PC-9 (cell line): ENCODE measurements at regions not wholly inside any gene's neighbourhood (a gene's known extent, or its start where the extent isn't known, plus 50 kb on each side); places are given as distances from the start of the nearest gene placed in this dataset.

Source experiments
- BruUV-seq: library from RNA; stranded (reverse); fragments of 400-500 nt; replicated peaks from 2 replicates; lab custom pipeline; 2021; lab: Mats Ljungman, UMichigan
- CTCF ChIA-PET: fragments of 300-600 bp; sonication (Branson Sonifier 250); formaldehyde crosslinking; loops from one replicate; lab custom pipeline; 2022; ENCODE audit warnings: antibody characterized with exemption; lab: Charles Lee
- POLR2A ChIA-PET: fragments of 300-600 bp; sonication (Branson Sonifier 250); formaldehyde crosslinking; loops from one replicate; lab custom pipeline; 2022; ENCODE audit warnings: antibody characterized with exemption; ENCODE audit not compliant: unreplicated experiment; lab: Charles Lee
- DNase-seq, 2 experiments: peaks; one replicate each; pipeline versions ENCODE4 v3.0.0 to v3.0.0-alpha.2; 2015 to 2022; ENCODE audit warnings: mixed read lengths in 1 of 2
- H2AFZ ChIP-seq: fragments of 200-600 bp; sonication (generic); 2 replicates; pipeline ENCODE4 v1.8.1; 2017; ENCODE audit warnings: antibody characterized with exemption
- H3F3A ChIP-seq: fragments of 200-600 bp; sonication (generic); 2 replicates; pipeline ENCODE4 v1.8.1; 2017; ENCODE audit warnings: antibody characterized with exemption, mild to moderate bottlenecking, low read depth; ENCODE audit not compliant: insufficient read depth
- H3K27ac ChIP-seq: fragments of 200-600 bp; sonication (generic); 2 replicates; pipeline ENCODE4 v1.6.1; 2016; ENCODE audit warnings: mixed run types
- H3K27me3 ChIP-seq: fragments of 200-600 bp; sonication (generic); 2 replicates; pipeline ENCODE4 v1.6.1; 2016; ENCODE audit warnings: low read depth, mixed run types; ENCODE audit not compliant: insufficient read depth
- H3K36me3 ChIP-seq: fragments of 200-600 bp; sonication (generic); 2 replicates; pipeline ENCODE4 v1.6.1; 2016; ENCODE audit warnings: low read depth, mixed run types
- H3K4me1 ChIP-seq: fragments of 200-600 bp; sonication (generic); replicated peaks from 2 replicates; pipeline ENCODE4 v1.6.1; 2016; ENCODE audit warnings: mixed run types; ENCODE audit not compliant: insufficient read depth
- H3K4me2 ChIP-seq: fragments of 200-600 bp; sonication (generic); 2 replicates; pipeline ENCODE4 v1.6.1; 2017; ENCODE audit warnings: mixed run types
- H3K4me3 ChIP-seq: fragments of 200-600 bp; sonication (generic); 2 replicates; pipeline ENCODE4 v1.6.1; 2016; ENCODE audit warnings: mixed run types
- H3K79me2 ChIP-seq: fragments of 200-600 bp; sonication (generic); 2 replicates; pipeline ENCODE4 v1.6.1; 2017; ENCODE audit warnings: low read depth, mixed run types
- H3K9me2 ChIP-seq: fragments of 200-600 bp; sonication (generic); 2 replicates; pipeline ENCODE4 v1.8.1; 2017; ENCODE audit warnings: mild to moderate bottlenecking; ENCODE audit not compliant: insufficient read depth
- H3K9me3 ChIP-seq: fragments of 200-600 bp; sonication (generic); 2 replicates; pipeline ENCODE4 v1.8.1; 2016; ENCODE audit warnings: low read depth; ENCODE audit not compliant: insufficient read depth
- H4K20me1 ChIP-seq: fragments of 200-600 bp; sonication (generic); 2 replicates; pipeline ENCODE4 v1.8.1; 2017; ENCODE audit not compliant: insufficient read depth
- EZH2 ChIP-seq: fragments of 200-600 bp; sonication (generic); IDR thresholded peaks from 2 replicates; pipeline ENCODE4 v1.8.0; 2017; ENCODE audit warnings: antibody characterized with exemption, low read depth
- intact Hi-C: fragments of 100-400 bp; cut with micrococcal nuclease; formaldehyde crosslinking; loops from one replicate; pipeline ENCODE4 v1.10.0; 2022; ENCODE audit not compliant: unreplicated experiment
- TF ChIP-seq, protein P1 (sequence below): fragments of 200-600 bp; sonication (generic); conservative IDR thresholded peaks from 2 replicates; pipeline ENCODE4 v1.6.1; 2017; ENCODE audit warnings: mixed run types, antibody characterized with exemption, mild to moderate bottlenecking, moderate library complexity

DNA sequence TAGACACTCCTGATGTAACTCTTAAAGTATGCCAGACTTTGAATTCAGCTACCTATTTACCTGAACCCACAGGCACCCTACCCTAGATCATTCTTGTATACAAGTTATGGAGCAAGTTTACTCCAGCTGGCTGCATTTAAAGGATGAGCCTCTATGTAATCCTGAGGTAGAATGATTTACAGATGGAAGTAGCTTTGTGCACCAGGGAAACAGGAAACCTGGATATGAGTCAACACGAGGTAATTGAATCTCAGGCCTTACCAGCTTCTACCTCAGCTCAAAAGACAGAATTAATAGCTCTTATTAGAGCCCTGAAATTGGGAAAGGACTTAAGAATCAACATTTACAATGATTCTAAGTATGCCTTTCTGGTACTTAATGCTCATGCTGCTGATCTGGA lies 119.8 kb downstream of the AGTR2 start:
- DNase-seq = no peak
- no peaks in the 10 kb centered on the region for H3K9me2 ChIP-seq
- no peak overlapping the region for H3K27ac ChIP-seq
- no peak overlapping the region for H3K4me2 ChIP-seq
- no peaks in the 10 kb centered on the region for H3K9me3 ChIP-seq
- CTCF ChIA-PET = no interaction called here
- intact Hi-C loops = no loop called here
- H3K36me3 ChIP-seq = no peaks in the 10 kb centered on the region
- no peak for TF ChIP-seq EZH2
- TF ChIP-seq, protein P1, sequence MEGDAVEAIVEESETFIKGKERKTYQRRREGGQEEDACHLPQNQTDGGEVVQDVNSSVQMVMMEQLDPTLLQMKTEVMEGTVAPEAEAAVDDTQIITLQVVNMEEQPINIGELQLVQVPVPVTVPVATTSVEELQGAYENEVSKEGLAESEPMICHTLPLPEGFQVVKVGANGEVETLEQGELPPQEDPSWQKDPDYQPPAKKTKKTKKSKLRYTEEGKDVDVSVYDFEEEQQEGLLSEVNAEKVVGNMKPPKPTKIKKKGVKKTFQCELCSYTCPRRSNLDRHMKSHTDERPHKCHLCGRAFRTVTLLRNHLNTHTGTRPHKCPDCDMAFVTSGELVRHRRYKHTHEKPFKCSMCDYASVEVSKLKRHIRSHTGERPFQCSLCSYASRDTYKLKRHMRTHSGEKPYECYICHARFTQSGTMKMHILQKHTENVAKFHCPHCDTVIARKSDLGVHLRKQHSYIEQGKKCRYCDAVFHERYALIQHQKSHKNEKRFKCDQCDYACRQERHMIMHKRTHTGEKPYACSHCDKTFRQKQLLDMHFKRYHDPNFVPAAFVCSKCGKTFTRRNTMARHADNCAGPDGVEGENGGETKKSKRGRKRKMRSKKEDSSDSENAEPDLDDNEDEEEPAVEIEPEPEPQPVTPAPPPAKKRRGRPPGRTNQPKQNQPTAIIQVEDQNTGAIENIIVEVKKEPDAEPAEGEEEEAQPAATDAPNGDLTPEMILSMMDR = no peak
- no peaks in the 10 kb centered on the region for H3K27me3 ChIP-seq
- no peaks in the 10 kb centered on the region for H3K79me2 ChIP-seq
- no peak overlapping the region for H3K4me3 ChIP-seq
- H3K4me1 ChIP-seq = peaks cover 11% of the 10 kb centered on the region
- POLR2A ChIA-PET = no interaction called here
- no TSS peak for BruUV-seq
- peaks cover under 1% of the 10 kb centered on the region; the same call in 1 of the 2 replicates for H3F3A ChIP-seq
- H4K20me1 ChIP-seq = no peaks in the 10 kb centered on the region
- H2AFZ ChIP-seq = no peak overlapping the region

GRCh38 chrX:116292183-116292582 lies 121.6 kb downstream of the AGTR2 start:
- ChIA-PET POLR2A (no interaction called here), CTCF (no interaction called here)
- no peak for DNase-seq

GRCh38 chrX:116298956-116299355 lies 128.4 kb downstream of the AGTR2 start:
- H3K36me3 ChIP-seq = no peaks in the 10 kb centered on the region
- no peak for DNase-seq
- no peaks in the 10 kb centered on the region for H3K9me3 ChIP-seq
- no peak for TF ChIP-seq EZH2
- TF ChIP-seq, protein P1 = no peak
- intact Hi-C loops = no loop called here
- no peak overlapping the region for H2AFZ ChIP-seq
- no peaks in the 10 kb centered on the region for H3K79me2 ChIP-seq
- no peaks in the 10 kb centered on the region for H3K4me1 ChIP-seq
- ChIA-PET POLR2A (interaction anchor here (0.7 kb wide), 1 partner anchor 12 kb away, joined by 6 read pairs; no protein-coding TSS in a partner anchor), CTCF (no interaction called here)
- H4K20me1 ChIP-seq = no peaks in the 10 kb centered on the region
- H3K27me3 ChIP-seq = no peaks in the 10 kb centered on the region
- H3K27ac ChIP-seq = no peak overlapping the region
- no peak overlapping the region for H3K4me2 ChIP-seq
- no TSS peak for BruUV-seq
- no peak overlapping the region for H3K4me3 ChIP-seq
- H3K9me2 ChIP-seq = 0 out of 2 replicates have a peak, but pooled peaks cover 5% of the 10 kb centered on the region
- H3F3A ChIP-seq = no peaks in the 10 kb centered on the region

More at GRCh38 chrX:116292183-116292582, 121.6 kb downstream of the AGTR2 start:
- H3K4me3 ChIP-seq = no peak overlapping the region
- no peaks in the 10 kb centered on the region for H4K20me1 ChIP-seq
- TF ChIP-seq, protein P1 = no peak
- TF ChIP-seq EZH2 = no peak
- H3K9me3 ChIP-seq = no peaks in the 10 kb centered on the region
- H3K9me2 ChIP-seq = no peaks in the 10 kb centered on the region
- H3K4me1 ChIP-seq = peaks cover 4% of the 10 kb centered on the region; the same call in 1 of the 2 replicates
- no peaks in the 10 kb centered on the region for H3K36me3 ChIP-seq
- no peaks in the 10 kb centered on the region for H3K27me3 ChIP-seq
- intact Hi-C loops = no loop called here
- H3K4me2 ChIP-seq = no peak overlapping the region
- H3K27ac ChIP-seq = no peak overlapping the region
- no peaks in the 10 kb centered on the region; the same call in 1 of the 2 replicates for H3F3A ChIP-seq
- H3K79me2 ChIP-seq = no peaks in the 10 kb centered on the region
- no TSS peak for BruUV-seq
- no peak overlapping the region for H2AFZ ChIP-seq
